ENCODE measurements at regions not wholly inside any gene's neighbourhood (a gene's known extent, or its start where the extent isn't known, plus 50 kb on each side); places are given as distances from the start of the nearest gene placed in this dataset.
A peak's percentile ranks its signal among the peaks of the same experiment; 100 is the strongest.

DNA sequence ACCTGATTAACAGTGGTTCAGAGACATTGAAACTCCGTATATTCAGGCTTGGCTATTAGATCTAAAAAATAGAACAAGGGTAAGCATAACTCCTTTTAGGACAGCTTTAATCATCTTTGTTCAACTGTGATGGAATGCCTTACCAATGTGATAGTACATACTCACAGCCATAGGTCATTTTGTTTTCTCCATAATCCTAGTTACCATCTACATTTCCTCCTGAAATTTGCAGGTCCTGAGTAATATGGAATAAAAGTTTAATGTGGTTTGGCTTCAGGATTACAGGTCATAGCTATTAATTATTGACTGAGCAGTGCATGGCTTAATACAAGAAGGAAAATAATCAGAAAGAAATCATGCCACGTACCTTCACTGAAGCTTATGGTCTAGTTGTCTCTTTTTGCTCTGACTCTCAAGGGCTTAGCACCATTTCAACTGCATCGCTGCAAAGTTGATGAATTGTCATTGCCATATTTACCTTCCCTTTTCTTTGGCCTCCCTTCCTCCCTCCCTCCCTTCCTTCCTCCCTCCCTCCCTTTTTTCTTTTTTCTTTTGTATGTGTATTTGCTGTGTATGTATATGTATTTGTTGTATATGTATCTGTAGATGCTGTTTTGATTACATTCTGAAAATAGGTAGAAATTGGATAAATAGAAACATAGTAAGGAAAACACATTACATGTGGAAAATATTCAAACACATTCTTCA is 250.9 kb upstream of the ZNF608 start:
- TF ChIP-seq, protein P1, sequence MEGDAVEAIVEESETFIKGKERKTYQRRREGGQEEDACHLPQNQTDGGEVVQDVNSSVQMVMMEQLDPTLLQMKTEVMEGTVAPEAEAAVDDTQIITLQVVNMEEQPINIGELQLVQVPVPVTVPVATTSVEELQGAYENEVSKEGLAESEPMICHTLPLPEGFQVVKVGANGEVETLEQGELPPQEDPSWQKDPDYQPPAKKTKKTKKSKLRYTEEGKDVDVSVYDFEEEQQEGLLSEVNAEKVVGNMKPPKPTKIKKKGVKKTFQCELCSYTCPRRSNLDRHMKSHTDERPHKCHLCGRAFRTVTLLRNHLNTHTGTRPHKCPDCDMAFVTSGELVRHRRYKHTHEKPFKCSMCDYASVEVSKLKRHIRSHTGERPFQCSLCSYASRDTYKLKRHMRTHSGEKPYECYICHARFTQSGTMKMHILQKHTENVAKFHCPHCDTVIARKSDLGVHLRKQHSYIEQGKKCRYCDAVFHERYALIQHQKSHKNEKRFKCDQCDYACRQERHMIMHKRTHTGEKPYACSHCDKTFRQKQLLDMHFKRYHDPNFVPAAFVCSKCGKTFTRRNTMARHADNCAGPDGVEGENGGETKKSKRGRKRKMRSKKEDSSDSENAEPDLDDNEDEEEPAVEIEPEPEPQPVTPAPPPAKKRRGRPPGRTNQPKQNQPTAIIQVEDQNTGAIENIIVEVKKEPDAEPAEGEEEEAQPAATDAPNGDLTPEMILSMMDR (IDR thresholded peaks at IDR 0.05; ENCODE audit: unreplicated experiment): no peak
- H3K9me3 Mint-ChIP-seq: peaks cover 3% of the 10 kb centered on the region
- H3K4me3 Mint-ChIP-seq: no peak overlapping the region
- peak overlapping the region; percentile 91 for H3K27ac Mint-ChIP-seq
- no peaks in the 10 kb centered on the region for H3K27me3 Mint-ChIP-seq (ENCODE audit: low read depth)
- no peak for DNase-seq (ENCODE audit: low spot score in 2 of 2, unreplicated experiment in 2 of 2)
- H3K4me1 Mint-ChIP-seq: peaks cover 35% of the 10 kb centered on the region
- no peaks in the 10 kb centered on the region for H3K36me3 Mint-ChIP-seq

DNA sequence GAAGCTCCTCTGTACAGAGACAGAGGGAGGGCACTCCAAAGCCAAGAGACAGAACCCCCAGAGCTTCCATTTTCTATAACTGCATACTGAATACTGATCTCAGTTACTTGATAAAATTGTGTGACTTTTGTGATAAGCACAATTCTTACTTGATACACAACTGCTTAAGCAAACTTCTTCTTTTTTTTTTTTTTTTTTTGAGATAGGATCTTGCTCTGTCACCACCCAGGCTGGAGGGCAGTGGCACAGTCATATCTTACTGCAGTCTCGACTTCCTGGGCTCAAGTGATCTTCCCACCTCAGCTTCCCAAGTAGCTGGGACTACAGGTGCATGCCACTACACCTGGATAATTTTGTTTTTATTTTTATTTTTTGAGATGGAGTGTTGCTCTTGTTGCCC is 252.1 kb upstream of the ZNF608 start:
- H3K4me3 Mint-ChIP-seq: no peak overlapping the region

DNA sequence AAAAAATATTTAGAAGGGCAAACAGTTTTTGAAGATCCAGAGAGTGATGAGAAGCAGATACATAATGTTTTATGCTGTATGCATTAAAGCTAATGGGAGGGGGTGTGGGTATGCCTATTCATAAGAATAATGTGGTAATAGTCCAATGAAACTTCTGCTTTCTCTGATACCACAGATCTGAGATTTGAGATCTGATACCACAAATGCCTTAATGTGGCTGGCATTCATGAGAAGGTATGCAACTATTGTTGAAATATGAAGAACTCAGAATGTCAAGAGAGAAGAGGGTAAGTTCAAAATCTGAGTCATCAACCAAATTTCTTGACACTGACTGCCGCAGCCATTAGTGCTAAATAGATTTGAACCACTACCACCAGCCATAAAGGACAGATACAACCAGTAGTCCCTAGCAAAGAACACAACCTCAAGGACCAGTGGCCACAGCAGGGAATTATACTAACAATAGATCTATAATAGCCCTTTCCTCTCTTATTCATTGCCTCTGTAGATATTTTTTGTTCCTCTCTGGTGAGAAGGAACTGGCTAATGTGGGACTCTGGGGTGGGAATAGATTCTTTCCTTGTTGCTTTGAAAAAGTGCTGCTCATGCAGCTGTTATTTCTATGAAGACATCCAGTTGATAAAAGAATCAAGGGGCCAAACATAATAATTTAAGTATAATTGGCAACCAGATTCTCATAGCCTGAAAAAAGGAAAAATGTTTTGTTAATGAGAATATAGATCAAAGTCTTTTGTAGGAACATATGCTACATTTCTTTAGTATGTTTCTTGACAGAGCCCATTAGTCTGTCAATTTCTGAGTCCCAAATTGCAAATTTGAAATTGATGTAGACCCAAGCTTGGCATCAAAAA is 256.5 kb upstream of the ZNF608 start:
- no peak for DNase-seq (ENCODE audit: low spot score in 2 of 2, unreplicated experiment in 2 of 2)
- TF ChIP-seq, protein P1 (IDR thresholded peaks at IDR 0.05; ENCODE audit: unreplicated experiment): no peak
- H3K4me3 Mint-ChIP-seq: no peak overlapping the region
- H3K9me3 Mint-ChIP-seq: peaks cover 3% of the 10 kb centered on the region
- no peaks in the 10 kb centered on the region for H3K36me3 Mint-ChIP-seq
- H3K27ac Mint-ChIP-seq: no peak overlapping the region
- no peaks in the 10 kb centered on the region for H3K27me3 Mint-ChIP-seq (ENCODE audit: low read depth)
- H3K4me1 Mint-ChIP-seq: peaks cover 28% of the 10 kb centered on the region

More for the DNA sequence above, 252.1 kb upstream of the ZNF608 start:
- Mint-ChIP-seq H3K36me3 (no peaks in the 10 kb centered on the region), H3K4me1 (peaks cover 35% of the 10 kb centered on the region), H3K27me3 (ENCODE audit: low read depth) (no peaks in the 10 kb centered on the region), H3K9me3 (peaks cover 2% of the 10 kb centered on the region), H3K27ac (no peak overlapping the region)
- DNase-seq (ENCODE audit: low spot score in 2 of 2, unreplicated experiment in 2 of 2): no peak
- TF ChIP-seq, protein P1 (IDR thresholded peaks at IDR 0.05; ENCODE audit: unreplicated experiment): no peak

DNA sequence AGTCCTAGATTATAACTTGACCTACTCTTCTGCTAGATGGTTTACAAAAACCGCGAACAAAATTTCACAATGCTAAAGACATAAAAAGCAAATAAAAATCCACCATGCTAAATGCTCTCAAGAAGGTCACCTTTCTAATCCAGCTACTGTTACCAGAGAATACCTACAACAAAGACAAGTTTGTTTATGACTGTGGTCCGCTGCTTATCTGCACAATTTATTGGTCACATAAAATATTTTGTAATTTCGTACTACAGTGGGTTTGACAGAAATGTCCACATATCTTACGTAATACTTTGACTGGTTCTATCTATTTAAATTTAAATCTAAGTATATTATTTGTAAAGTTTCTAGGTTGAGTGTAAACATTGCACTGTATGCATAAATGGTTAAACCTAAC is 257.6 kb upstream of the ZNF608 start:
- DNase-seq (ENCODE audit: low spot score in 2 of 2, unreplicated experiment in 2 of 2): no peak
- Mint-ChIP-seq H3K36me3 (no peaks in the 10 kb centered on the region), H3K27ac (no peak overlapping the region), H3K4me3 (no peak overlapping the region), H3K9me3 (peaks cover 3% of the 10 kb centered on the region), H3K27me3 (ENCODE audit: low read depth) (no peaks in the 10 kb centered on the region), H3K4me1 (peaks cover 24% of the 10 kb centered on the region)
- TF ChIP-seq, protein P1 (IDR thresholded peaks at IDR 0.05; ENCODE audit: unreplicated experiment): no peak

DNA sequence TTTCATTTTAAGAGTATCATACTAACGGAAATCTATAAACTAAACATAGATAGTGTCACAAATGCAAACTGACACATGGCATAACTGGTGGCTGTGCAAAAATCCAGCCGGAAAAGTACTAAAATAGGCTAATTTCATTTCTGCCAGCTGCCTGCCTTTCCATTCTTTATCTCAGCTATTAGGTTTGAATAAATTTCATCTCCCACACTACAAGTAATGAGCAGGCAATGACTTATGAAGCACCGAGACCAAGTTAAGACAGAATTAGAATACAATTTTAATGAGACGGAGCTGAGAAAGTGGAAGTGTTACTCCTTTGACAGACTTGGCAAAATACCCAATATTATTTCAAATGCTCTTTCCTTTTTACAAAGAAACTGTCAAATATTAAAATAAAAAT is 258.8 kb upstream of the ZNF608 start:
- Mint-ChIP-seq H3K9me3 (peaks cover 3% of the 10 kb centered on the region), H3K4me1 (peaks cover 24% of the 10 kb centered on the region), H3K27ac (no peak overlapping the region), H3K4me3 (no peak overlapping the region), H3K36me3 (no peaks in the 10 kb centered on the region), H3K27me3 (ENCODE audit: low read depth) (no peaks in the 10 kb centered on the region)
- TF ChIP-seq, protein P1 (IDR thresholded peaks at IDR 0.05; ENCODE audit: unreplicated experiment): no peak
- DNase-seq (ENCODE audit: low spot score in 2 of 2, unreplicated experiment in 2 of 2): no peak
